ENCODE measurements at regions not wholly inside any gene's neighbourhood (a gene's known extent, or its start where the extent isn't known, plus 50 kb on each side); places are given as distances from the start of the nearest gene placed in this dataset.

- DNase-seq: no peak
Measured at GRCh38 chr1:186730951-186731729, 50.9 kb upstream of the PTGS2 start.

Measured in CD4-positive, alpha-beta T cell treated with Interferon alpha-2 for 1 hour (primary cell).